Stimulated activated CD4-positive, alpha-beta T cell treated with anti-CD3 and anti-CD28 coated beads, Interleukin-1b, Interleukin-23, amount 100 ng/mL, for 4 hours (primary cell): ENCODE measurements at regions not wholly inside any gene's neighbourhood (a gene's known extent, or its start where the extent isn't known, plus 50 kb on each side); places are given as distances from the start of the nearest gene placed in this dataset.
"Not testable (repeated sequence)": the region's sequence is repeated elsewhere in the genome, so short reads cannot be mapped to it uniquely, and the experiment has no call there.

ENCODE experiments used
- DNase-seq, 2 donors: peaks; one replicate each; pipeline ENCODE4 v3.0.0-alpha.2; 2020; ENCODE audit warnings: low read depth in 2 of 2

DNA sequence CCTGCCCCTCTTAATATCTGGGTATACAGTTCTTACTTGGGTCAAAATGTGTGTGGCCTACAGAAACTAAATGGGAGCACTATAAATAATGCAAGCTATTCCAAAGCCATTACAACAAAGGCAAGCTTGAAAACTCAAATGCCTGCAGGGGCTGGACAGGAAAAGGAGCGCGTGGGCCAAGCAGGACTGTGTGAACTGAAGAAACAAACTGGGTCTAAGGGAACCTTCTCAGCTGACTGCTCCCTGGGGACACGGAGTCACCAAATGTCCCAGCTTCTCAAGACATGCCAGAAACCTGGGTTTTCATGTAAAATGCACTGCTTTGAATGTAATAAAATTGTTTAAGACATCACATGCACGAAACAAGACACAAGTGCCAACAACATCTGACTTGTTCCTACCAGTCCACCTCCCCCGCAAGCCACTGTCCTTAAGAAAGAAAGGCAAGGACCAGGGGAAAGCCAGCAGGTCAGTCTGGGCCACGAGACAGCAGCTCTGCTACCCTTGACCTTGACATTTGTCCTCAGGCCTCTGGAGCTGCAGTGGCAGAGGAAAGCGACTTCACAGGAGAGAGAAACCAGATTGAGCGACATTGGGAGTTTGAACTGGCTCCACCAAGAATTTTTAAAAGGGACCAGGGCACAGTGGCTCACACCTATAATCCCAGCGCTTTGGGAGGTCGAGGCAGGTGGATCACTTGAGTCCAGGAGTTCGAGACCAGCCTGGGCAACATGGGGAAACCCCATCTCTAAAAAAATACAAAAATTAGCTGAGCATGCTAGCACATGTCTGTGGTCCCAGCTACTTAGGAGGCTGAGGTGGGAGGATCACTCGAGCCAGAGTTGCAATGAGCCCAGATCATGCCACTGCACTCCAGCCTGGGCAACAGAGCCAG lies 89.7 kb upstream of the SH3BP4 start:
- DNase-seq = no peak

DNA sequence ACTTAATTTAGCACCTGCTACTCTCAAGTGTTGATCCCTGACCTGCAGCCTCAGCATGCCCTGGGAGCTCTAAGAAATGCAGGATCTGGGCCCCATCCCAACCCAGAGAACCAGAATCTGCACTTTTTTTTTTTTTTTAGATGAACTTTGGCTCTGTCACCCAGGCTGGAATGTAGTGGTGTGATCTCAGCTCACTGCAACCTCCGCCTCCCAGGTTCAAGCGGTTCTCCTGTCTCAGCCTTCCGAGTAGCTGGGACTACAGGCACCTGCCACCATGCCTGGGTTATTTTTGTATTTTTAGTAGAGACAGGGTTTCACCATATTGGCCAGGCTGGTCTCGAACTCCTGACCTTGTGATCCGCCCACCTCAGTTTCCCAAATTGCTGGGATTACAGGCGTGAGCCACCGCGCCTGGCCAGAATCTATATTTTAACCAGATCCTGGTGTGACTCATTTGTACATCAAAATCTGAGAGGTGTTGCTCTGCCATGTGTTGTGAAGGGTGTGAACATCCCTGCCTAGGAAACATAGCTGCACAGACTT lies 92.4 kb upstream of the SH3BP4 start:
- DNase-seq = not testable (repeated sequence)

DNA sequence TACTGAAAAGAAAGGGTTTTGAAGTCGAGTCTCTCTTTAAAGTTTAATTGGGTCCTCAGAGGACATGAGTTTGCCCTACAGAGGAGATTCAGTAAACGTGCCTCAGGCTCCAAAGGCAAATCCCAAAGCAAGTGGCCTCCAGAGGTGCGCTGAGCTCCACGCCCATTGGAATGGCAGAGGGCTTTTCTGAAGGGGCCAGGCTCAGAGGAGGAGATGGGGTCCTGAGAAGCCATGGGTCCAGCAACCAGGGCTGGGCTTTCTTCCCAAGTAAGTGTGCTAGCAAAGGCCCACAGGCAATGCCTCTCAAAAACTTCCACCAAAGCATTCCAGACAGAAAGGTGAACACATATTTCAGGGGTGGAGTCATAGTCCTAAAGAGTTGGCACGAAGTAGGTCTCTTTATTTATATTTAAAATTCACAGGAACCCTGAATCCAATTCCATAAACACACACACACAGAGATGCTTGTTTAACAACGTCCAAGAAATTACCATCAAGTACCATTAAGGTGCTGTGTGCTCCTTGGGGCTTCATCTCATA lies 93.0 kb upstream of the SH3BP4 start:
- DNase-seq = no peak

DNA sequence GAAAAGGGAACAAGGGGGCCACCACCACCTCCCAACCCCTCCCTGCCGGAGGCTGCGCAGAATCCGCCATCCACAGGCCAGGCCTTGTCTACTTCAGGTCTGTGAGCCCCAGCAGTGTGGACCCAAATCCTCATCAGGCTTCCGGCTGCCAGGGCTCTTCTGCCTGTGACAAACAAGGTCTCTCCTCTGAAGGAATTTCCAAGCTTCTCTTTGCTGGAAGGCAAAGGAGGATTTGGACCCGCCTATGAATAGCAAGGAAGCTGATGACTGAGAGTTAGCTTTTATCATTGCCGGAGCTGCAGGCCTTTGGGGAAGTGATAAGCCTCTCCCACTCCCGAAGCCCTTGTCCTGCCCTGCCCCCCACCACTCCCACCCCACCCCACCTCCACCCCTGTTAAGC lies 93.7 kb upstream of the SH3BP4 start:
- DNase-seq = no peak

DNA sequence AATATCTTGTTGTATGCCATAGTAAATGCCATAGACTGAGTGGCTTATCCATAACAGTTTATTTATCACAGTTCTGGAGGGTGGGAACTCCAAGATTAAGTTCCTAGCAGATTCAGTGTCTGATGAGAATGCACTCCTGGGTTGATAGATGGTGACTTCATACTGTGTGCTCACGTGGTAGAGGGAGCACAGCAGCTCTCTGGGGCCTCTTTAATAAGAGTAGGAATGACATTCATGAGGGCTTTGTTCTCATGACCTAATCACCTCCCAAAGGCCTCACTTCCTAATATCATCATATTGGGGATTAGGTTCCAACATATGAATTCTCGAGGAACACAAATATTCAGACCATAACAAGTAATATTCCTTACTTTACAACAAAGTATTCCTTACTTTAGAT lies 98.1 kb upstream of the SH3BP4 start:
- no peak for DNase-seq

DNA sequence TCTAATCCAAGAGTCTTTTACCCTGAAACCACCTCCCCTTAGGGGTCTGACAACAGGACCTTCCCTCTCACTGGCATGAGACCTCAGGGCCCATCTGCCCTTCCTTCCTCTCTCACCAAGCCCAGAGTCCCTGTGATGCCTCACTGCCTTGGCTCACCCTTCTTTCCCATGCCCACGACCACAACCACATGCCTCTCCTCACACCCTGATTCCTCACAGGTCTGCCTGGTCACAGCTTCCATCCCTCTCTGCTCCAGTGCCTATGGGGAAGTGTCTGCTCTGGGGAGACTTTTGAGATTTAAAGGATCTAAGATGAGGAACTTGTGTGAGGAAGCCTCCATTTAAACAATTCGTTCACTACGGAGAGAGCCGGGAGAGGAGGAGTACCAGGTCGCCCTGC lies 98.9 kb upstream of the SH3BP4 start:
- DNase-seq = no peak

DNA sequence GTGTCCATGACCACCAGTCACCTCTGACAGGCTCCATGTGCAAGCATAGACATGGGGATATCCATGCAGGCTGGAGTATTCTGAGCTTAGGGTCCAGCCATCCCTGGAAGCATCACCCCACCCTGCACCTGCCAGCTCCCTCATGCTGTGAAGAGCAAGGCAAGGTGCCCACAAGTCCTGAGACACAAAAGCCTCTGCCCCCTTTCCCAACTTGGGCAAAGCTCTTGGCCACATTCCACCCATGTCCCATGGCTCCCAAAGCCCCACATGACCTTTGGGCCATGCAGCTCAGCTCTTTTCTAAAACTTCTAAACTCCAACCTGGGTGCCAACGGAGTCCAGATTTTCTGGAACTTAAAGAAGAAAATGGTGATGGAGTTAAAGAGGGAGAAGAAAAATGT lies 99.8 kb upstream of the SH3BP4 start:
- no peak for DNase-seq

DNA sequence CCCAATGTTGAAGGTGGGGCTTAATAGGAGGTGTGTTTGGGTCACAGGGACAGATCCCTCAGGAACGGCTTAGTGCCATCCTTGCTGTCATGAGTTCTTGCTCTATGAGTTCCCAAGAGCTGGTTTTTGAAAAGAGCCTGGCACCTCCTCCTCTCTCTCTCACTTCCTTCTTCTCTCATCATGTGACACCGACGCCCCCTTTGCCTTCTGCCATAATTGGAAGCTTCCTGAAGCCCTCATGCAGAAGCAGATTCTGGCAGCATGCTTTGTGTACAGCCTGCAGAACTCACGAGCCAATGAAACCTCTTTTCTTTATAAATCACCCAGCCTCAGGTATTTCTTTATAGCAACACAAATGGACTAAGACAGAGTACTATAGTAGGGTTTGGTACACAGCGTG lies 100.4 kb upstream of the SH3BP4 start:
- DNase-seq = no peak

DNA sequence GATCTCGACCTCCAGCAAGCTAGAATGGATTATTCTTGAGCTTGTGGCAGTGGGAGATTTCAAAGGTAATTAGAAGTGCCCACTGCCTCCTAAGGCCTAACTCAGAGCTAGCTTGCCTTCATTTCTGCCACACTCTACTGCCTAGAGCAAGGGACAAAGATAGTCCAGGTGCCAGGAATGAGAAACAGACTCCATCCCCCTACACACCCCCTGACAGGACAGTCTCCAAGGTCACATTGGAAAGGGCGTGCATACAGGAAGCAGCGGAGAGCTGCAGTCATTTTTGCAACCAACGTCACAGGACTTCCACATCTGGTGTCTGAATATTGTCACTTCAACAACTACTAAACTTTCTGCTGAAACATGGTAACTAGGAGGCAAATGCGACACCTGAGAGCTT lies 101.0 kb upstream of the SH3BP4 start:
- no peak for DNase-seq

DNA sequence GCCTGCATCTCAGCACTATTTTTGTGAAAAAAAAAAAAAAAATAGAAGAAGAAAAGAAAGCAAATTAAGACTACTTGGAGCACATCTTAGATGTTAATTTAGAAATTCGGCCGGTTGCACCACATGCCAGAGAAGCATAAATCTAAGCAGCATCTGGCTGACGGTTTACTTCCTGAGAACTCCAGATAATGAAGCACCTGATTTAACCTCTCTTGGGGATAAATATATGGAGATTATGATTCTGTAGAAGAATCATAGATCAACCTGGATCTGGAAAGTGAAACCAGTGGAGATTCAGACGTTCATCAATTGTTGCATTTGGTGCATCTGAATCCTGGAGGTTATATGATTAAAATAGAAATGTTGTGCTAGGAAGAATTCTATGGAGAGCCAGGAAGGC lies 102.1 kb upstream of the SH3BP4 start:
- DNase-seq = no peak

DNA sequence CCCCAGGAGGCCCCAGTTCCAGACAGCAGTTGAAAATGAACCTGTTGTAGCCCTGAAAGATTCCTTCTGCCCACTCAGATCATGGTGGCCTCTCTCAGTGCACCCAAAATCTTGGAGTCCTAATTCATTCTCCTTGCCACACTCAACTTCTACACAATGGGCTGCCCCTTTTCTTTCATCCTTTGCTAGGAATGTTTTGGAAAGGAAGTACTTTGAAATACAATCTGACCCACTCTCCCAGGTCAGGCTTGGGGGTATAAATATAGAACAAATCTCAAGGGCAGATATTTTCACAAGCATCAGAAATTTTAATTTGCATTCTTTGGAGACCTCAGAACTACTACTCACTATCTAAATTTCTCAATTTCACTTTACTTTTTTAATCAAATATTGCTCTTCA lies 103.2 kb upstream of the SH3BP4 start:
- DNase-seq = no peak

DNA sequence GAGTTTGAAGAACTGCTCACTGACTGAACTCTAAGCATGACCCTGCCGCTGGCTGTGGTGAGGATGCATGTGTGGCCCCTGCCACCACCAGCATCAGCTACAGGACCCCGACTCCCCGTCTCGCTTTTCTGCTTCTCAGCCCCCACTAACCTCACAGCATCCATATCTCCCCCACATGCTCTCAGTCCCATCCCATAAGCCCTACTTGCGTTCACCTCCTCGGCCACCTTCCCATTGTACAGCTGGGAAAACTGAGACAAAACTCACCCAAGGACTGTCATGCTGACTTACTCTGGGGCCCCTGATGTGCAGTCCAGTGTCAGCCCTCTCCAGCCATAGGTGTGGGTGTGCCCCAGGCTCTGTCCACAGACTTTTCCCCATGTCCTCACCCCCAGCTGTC lies 104.2 kb upstream of the SH3BP4 start:
- no peak for DNase-seq

DNA sequence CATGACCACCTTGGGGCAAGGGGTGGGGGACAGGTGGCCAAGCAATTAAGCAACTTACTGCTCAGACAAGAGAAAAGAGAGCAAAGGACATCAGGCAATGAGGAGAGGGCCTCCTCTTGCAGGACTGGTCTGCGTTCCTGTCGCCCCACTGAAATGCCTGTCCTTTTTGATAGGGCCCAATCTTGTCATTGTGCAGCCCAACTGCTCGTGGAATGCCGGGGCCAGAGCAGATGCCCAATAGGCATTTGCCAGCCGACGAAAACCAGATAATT lies 104.5 kb upstream of the SH3BP4 start:
- no peak for DNase-seq

DNA sequence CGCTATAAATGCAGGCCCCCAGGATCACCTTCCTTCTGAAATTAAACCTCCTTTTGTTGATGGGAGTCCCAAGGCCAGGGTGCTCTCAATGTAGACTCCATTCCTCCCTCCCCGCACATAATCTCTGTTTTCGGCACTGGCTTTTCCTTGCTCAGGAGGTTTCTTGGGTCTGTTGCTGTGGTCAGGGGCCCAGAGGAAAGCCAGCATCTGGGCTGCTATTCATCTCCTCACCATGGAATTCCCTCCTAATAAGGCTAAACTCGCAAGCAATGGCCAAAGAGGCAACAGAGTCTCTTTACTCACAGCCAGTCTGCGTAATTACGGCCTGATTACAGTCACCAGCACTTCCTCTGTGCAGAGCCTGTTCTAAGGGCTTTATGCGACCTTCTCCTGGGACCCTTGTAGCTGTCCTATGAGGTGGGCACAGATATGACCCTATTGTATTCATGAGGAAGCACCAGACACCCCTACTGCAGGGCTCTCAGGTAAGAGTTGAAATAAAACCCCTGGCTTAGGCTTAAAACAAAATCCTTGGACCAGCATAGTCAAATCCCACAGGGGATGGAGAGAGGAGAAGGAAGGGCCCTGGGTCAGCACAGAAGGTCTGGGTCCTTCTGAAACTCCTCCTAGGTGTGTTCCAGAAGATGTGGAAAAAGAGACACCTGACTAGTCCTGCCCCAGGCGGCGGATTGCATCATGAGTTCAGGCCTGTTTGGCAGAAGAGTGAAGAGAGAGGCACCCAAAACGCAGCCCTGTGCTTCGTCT lies 105.0 kb upstream of the SH3BP4 start:
- no peak for DNase-seq

DNA sequence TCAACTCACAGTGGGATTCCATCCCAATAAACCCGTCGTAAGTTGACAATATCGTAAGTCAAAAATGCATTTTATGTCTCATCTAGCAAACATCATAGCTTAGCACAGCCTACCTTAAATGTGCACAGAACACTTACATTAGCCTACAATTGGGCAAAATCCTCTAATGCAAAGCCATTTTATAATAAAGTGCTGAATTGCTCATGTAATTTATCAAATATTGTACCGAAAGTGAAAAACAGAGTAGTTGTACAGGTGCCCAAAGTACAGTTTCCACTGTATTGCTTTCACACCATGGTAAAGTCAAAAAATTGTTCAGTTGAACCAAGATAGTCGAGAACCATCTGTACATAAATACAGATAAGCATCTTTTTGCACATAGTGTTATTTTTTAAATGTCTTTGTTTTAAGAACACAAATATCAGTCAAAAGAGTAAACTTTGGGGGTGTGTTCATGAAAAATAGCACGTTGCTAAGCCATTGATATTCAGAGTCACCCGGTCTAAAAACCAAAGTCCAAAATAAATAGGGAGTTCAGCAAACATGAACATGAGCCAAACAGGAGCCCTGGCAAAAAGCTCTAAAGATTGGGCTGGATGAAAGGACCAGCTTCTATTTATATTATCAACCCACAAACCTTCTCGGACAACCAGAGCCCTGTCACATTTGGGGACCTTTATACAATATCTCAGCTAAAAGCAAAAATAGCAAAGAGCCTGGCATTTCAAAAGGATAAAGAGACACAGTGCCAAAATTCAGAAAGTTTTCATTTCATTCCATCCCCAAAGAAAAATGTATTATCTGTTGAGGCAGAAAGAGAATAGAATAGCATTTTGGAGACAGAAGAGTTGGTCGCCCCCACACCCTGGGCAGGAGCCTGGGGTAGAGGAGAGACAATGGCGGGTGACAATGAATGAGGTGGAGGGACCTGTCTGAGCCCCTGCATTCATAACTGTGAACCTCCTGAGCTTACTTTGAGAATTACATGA lies 105.9 kb upstream of the SH3BP4 start:
- no peak for DNase-seq

DNA sequence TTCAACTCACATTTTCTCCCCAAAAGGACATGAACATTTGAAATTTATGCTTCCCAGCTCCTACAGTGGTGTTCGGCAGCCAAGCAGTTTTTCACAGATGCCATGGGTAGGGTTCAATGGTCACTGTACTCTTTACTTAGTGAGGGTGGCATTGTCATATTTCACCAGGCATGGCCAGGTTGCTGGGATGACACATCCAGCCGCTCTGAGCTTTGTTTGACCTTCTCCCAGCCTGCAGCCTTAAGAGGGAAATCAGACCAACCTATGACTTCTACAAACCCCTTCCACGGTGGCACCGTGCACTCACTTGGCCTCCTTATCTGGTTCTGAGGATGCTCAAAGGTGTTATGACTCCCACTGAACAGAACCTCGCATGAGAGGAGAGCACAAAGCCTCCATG lies 108.4 kb upstream of the SH3BP4 start:
- no peak for DNase-seq

DNA sequence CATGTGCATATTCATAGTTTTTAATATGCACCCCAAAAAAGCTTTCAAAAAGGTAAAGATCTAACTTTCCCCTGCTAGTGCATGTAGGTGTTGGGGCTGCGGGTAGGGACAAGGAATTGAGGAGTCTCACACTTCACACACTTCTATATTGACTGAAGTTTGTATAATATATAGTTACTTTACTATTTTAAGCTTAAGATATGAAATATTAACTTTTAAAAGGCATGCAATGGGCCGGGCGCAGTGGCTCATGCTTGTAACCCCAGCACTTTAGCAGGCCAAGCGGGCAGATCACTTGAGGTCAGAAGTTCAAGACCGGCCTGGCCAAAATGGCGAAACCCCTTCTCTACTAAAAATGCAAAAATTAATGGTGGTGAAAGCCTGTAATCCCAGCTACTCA lies 109.1 kb upstream of the SH3BP4 start:
- no peak for DNase-seq

DNA sequence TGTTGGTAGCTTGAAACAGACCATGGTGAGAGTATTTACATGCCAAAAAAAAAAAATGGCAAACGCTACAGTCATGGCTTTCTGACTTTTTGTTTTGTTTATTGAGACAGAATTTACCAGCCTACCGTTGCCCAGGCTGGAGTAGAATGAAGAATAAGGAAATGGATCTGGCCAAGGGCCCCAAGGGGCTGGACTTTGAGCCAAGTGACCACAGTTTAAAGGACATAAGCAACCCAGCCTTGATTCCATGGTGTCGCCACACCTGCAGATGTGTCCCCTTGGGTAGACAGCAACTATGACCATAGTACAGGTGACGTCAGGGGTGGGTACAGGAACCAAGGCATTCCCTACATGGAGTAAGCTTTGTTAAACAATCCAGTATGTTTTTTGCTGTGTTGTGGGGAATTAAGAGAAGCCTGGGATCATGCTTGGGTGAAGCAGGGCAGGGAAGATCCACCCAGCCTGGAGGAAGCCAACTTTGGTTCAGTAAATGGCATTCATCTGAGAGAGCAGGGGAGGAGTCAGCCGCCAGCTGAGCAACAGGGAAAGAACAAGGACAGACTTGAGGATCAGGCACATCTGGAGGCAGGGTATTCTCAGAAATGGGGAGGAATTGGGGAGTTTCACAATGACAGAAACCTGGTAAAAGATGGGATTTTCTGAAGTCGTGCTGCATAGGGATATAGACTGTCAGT lies 110.3 kb upstream of the SH3BP4 start:
- no peak for DNase-seq

DNA sequence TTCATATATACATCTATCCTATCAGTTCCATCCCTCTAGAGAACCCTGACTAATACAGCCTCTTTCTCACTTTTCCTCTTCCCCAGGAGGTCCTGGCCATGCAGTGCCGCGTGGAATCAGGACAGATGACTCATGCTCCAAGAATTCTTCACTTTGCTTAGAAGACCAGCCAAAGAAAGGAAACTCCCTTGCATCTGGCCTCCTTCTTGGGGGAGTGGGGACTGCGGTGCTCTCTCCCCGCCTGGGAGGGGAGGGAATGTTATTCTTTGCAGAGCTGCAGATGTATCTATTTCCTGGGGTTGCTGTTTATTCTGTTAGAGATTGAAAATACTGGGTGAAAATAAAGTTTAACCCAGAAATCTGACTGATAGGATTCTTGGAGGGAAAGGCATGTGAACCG lies 111.5 kb upstream of the SH3BP4 start:
- DNase-seq = no peak

DNA sequence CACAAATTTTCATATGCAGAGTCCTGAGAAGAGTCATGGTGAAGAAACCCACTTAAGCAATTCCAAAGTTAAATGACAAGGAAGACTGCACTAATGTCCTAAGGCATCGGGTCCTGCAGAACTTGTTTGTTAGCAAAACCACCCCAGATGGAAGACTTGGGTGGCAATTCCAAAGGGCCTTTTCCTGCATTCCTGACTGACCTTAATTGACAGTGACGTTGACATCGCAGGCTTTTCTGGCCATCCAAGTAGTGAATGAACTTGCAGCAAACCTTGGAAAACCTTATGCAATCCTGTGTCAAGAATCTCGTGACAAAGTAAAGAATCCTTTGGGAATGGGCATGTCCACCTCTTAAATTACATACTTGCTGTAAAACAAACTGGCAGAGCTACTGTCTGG lies 112.5 kb upstream of the SH3BP4 start:
- no peak for DNase-seq

DNA sequence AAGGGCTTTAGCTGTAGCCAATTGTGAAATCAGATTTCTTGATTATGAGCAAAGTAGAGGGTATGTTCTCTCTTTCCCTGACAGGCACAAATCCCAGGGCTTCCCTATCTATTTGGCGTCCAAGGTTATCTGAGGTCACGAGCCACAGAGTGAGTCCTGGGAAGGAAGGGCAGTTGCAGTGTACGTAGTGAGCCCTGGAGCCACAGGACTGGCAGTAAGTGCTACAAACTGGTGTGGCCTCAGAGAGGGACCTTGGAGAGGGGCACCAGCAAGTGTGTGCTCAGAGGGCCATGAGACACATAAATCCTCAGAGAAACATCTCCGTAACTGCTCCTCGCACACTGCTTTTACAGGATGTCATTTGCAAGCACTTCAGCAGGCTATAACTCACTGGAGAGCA lies 115.5 kb upstream of the SH3BP4 start:
- no peak for DNase-seq
